Fibroblast of lung (primary cell): ENCODE measurements at regions not wholly inside any gene's neighbourhood (a gene's known extent, or its start where the extent isn't known, plus 50 kb on each side); places are given as distances from the start of the nearest gene placed in this dataset.

Source experiments
- EZH2 ChIP-seq: IDR thresholded peaks from 2 replicates; pipeline ENCODE4 v1.5.1; 2012; ENCODE audit warnings: low read length, control low read depth, mild to moderate bottlenecking; ENCODE audit errors: missing control alignments
- TF ChIP-seq, protein P1 (sequence below), 2 donors: IDR thresholded peaks in 1 of 2; conservative IDR thresholded peaks in 1 of 2; 1 replicate in 1 of 2; 2 replicates in 1 of 2; pipeline ENCODE4 v1.5.1; 2011 to 2012; ENCODE audit warnings: low read length in 2 of 2, control low read depth in 1 of 2, inconsistent platforms in 1 of 2, low read depth in 1 of 2, mild to moderate bottlenecking in 1 of 2

DNA sequence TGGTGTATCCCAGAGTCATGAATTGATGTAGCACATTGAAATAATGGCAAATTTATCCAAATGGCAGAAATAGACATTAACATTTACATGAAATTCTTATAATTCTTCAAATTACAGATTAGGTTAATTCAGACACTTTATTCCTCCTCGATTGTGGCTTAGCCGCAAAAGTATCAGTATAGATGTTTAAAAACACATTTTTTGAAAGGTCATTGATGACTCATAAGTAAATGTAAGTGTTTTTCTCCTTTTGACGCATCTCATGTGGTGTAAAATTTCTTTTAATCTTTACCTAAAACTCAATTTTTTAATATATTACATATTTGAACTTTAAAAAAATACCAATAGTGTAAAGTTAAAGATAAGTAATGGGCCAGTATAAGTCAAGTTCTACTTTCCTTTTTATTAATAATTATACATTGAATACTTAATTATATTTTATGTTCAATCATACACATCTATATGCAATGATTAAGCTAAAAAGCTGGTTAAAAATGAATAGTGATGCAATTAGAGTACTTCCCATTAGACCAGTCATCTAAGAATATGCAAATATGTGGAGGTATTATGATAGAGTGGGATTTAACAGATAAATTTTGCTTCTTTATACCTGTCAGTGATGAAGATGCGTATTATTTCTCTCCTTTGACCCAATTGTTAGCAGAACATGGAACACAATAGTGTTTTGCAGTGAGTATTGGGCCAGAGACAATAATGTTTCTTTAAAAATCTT is 678.1 kb upstream of the DPPA4 start:
- TF ChIP-seq, protein P1, sequence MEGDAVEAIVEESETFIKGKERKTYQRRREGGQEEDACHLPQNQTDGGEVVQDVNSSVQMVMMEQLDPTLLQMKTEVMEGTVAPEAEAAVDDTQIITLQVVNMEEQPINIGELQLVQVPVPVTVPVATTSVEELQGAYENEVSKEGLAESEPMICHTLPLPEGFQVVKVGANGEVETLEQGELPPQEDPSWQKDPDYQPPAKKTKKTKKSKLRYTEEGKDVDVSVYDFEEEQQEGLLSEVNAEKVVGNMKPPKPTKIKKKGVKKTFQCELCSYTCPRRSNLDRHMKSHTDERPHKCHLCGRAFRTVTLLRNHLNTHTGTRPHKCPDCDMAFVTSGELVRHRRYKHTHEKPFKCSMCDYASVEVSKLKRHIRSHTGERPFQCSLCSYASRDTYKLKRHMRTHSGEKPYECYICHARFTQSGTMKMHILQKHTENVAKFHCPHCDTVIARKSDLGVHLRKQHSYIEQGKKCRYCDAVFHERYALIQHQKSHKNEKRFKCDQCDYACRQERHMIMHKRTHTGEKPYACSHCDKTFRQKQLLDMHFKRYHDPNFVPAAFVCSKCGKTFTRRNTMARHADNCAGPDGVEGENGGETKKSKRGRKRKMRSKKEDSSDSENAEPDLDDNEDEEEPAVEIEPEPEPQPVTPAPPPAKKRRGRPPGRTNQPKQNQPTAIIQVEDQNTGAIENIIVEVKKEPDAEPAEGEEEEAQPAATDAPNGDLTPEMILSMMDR (conservative IDR thresholded peaks at IDR 0.05 in 1 of 2, IDR thresholded peaks at IDR 0.05 in 1 of 2; ENCODE audit: low read depth in 1 of 2, low read length in 2 of 2) = no peak
- no peak for TF ChIP-seq EZH2
